Memory B cell (primary cell): ENCODE measurements at regions not wholly inside any gene's neighbourhood (a gene's known extent, or its start where the extent isn't known, plus 50 kb on each side); places are given as distances from the start of the nearest gene placed in this dataset.

Experiments
- ATAC-seq: fragments of 150-1000 bp; cut with Tn5 transposase; 2 replicates; pipeline ENCODE4 v1.10.0; 2021; ENCODE audit warnings: low read depth, mild to moderate bottlenecking, moderate library complexity
- DNase-seq, 2 donors: peaks; one replicate each; pipeline ENCODE4 v3.0.0; 2022; ENCODE audit warnings: low spot score in 2 of 2
- H3K27ac Mint-ChIP-seq: one replicate; pipeline ENCODE4 v1.8.0; 2022; ENCODE audit warnings: mild to moderate bottlenecking, moderate library complexity, mixed read lengths
- H3K27me3 Mint-ChIP-seq: one replicate; pipeline ENCODE4 v1.8.0; 2022; ENCODE audit warnings: mixed read lengths
- H3K36me3 Mint-ChIP-seq: one replicate; pipeline ENCODE4 v1.8.0; 2022; ENCODE audit warnings: mild to moderate bottlenecking, mixed read lengths
- H3K4me1 Mint-ChIP-seq: one replicate; pipeline ENCODE4 v1.8.0; 2022; ENCODE audit warnings: mixed read lengths
- H3K4me3 Mint-ChIP-seq: one replicate; pipeline ENCODE4 v1.8.0; 2022; ENCODE audit warnings: mild to moderate bottlenecking, moderate library complexity, mixed read lengths
- H3K9me3 Mint-ChIP-seq: one replicate; pipeline ENCODE4 v1.8.0; 2022; ENCODE audit warnings: mixed read lengths

DNA sequence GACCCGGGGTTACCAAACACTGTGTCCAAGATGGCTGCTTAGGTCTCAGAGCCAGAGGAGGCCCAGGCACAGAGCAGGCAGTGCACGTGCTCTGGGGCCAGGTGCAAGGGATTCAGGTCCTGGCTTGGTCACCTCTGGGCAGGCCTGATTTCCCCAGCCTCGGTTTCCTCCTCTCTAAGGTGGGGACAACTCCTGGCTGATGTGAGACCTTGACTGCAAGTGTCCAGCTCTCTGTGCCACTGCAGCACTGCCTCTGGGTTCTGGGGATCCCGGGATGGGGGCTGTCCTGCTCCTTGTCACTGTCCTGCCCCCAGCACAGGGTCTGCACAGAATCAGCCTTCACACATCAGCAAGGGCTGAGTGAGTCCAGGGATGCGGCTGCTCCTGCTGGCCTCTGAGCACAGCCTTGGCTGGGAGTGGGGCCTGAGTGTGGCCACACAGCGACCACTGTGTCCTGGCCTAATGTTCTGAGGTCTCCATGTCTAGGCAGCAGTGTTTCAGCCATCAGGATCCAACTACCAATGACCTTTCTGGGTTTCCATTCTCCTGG, 170.2 kb upstream of the HDAC4 start:
- peaks cover 2% of the 10 kb centered on the region for H3K27me3 Mint-ChIP-seq
- H3K27ac Mint-ChIP-seq = no peak overlapping the region
- no peaks in the 10 kb centered on the region for H3K36me3 Mint-ChIP-seq
- H3K4me1 Mint-ChIP-seq = no peaks in the 10 kb centered on the region
- no peak overlapping the region for H3K4me3 Mint-ChIP-seq
- ATAC-seq (no peak), DNase-seq (no peak)
- H3K9me3 Mint-ChIP-seq = no peaks in the 10 kb centered on the region

- H3K4me3 Mint-ChIP-seq = no peak overlapping the region
- no peak overlapping the region for H3K27ac Mint-ChIP-seq
Observed at GRCh38 chr2:239570216-239570925, 169.6 kb upstream of the HDAC4 start.

GRCh38 chr2:239569401-239570090, 168.7 kb upstream of the HDAC4 start:
- no peak for DNase-seq
- no peaks in the 10 kb centered on the region for H3K9me3 Mint-ChIP-seq
- no peaks in the 10 kb centered on the region for H3K4me1 Mint-ChIP-seq
- H3K36me3 Mint-ChIP-seq = no peaks in the 10 kb centered on the region
- no peak for ATAC-seq
- H3K27ac Mint-ChIP-seq = no peak overlapping the region
- H3K4me3 Mint-ChIP-seq = no peak overlapping the region
- H3K27me3 Mint-ChIP-seq = peaks cover 2% of the 10 kb centered on the region

More at GRCh38 chr2:239570216-239570925, 169.6 kb upstream of the HDAC4 start:
- no peaks in the 10 kb centered on the region for H3K36me3 Mint-ChIP-seq
- H3K27me3 Mint-ChIP-seq = peaks cover 2% of the 10 kb centered on the region
- H3K9me3 Mint-ChIP-seq = no peaks in the 10 kb centered on the region
- DNase-seq (no peak), ATAC-seq (no peak)
- no peaks in the 10 kb centered on the region for H3K4me1 Mint-ChIP-seq

DNA sequence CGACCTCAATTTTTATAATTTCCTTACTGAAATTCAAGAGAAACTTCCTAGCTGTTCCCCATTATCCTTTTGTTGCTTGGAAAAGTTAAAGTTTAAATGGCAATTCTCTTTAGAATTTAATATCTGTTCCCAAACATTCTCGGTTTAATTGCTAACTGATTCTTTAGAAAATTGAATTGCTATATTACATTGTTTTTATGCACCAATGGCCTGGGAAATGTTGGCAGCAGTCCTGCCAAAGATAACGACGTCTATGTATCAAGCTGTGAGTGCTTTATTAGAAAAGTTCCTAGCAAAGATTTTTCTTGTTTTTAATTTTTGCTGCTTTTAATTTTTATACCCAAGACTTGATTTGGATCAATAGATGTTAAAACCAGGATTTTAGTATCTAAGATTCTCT, 167.8 kb upstream of the HDAC4 start:
- Mint-ChIP-seq H3K27ac (no peak overlapping the region), H3K9me3 (no peaks in the 10 kb centered on the region), H3K4me3 (no peak overlapping the region), H3K27me3 (peaks cover 2% of the 10 kb centered on the region), H3K4me1 (no peaks in the 10 kb centered on the region), H3K36me3 (no peaks in the 10 kb centered on the region)
- no peak for ATAC-seq
- DNase-seq = no peak

DNA sequence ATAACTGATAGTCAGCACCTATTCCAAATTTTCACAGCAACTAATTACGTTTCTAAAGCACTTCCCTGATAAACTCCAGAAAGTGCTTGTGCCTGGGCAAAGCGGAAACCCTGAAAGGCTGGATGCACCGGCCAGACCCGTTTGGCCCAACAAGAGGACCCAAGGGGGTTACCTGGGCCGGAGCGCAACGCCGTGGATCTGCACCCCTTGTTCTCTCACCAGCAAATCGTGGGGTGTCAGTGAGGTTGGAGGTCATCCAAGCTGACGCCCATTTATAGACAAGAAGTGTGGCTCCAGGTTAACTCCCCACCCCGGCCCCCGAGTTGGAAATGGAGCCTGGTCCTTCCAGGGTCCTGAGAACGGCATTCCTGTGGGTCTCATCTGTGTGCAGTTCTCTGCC, 167.0 kb upstream of the HDAC4 start:
- H3K27me3 Mint-ChIP-seq = peaks cover 5% of the 10 kb centered on the region
- no peaks in the 10 kb centered on the region for H3K9me3 Mint-ChIP-seq
- no peaks in the 10 kb centered on the region for H3K4me1 Mint-ChIP-seq
- ATAC-seq (no peak), DNase-seq (no peak)
- no peaks in the 10 kb centered on the region for H3K36me3 Mint-ChIP-seq
- no peak overlapping the region for H3K27ac Mint-ChIP-seq
- no peak overlapping the region for H3K4me3 Mint-ChIP-seq

- no peaks in the 10 kb centered on the region for H3K4me1 Mint-ChIP-seq
- H3K4me3 Mint-ChIP-seq = no peak overlapping the region
- DNase-seq = no peak
- no peaks in the 10 kb centered on the region for H3K9me3 Mint-ChIP-seq
- ATAC-seq = no peak
- H3K27me3 Mint-ChIP-seq = peaks cover 3% of the 10 kb centered on the region
- H3K27ac Mint-ChIP-seq = no peak overlapping the region
- no peaks in the 10 kb centered on the region for H3K36me3 Mint-ChIP-seq
Observed at GRCh38 chr2:239566995-239567568, 166.3 kb upstream of the HDAC4 start.

- Mint-ChIP-seq H3K27me3 (peaks cover 3% of the 10 kb centered on the region), H3K9me3 (no peaks in the 10 kb centered on the region), H3K36me3 (no peaks in the 10 kb centered on the region), H3K4me3 (no peak overlapping the region), H3K27ac (no peak overlapping the region), H3K4me1 (no peaks in the 10 kb centered on the region)
- DNase-seq (no peak), ATAC-seq (no peak)
Observed at GRCh38 chr2:239566162-239566994, 165.6 kb upstream of the HDAC4 start.

DNA sequence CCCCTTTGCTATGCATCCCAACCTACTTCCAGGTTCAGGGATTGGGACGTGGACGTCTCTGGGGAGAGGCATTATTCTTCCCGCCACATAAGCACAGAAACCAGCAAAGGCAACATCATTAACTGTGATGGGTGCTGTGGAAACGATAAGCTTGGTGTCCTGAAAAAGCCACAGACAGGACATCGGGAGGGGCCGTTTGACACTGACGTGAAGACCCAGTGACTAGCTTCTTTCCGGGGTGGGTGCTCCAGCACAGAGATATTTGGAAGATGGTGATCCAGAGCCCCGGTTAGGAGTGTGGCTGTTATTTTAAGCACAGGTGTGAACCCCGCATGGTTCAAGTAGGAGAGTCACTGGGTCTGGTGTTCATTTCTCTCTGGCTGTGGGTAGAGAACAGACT, 163.8 kb upstream of the HDAC4 start:
- Mint-ChIP-seq H3K9me3 (no peaks in the 10 kb centered on the region), H3K4me1 (no peaks in the 10 kb centered on the region), H3K27me3 (peaks cover 6% of the 10 kb centered on the region), H3K36me3 (no peaks in the 10 kb centered on the region), H3K27ac (no peak overlapping the region), H3K4me3 (no peak overlapping the region)
- ATAC-seq (no peak), DNase-seq (no peak)

- H3K4me3 Mint-ChIP-seq = no peak overlapping the region
- DNase-seq = no peak
- no peaks in the 10 kb centered on the region for H3K9me3 Mint-ChIP-seq
- ATAC-seq = no peak
- no peaks in the 10 kb centered on the region for H3K4me1 Mint-ChIP-seq
- no peaks in the 10 kb centered on the region for H3K36me3 Mint-ChIP-seq
- no peak overlapping the region for H3K27ac Mint-ChIP-seq
- H3K27me3 Mint-ChIP-seq = peaks cover 9% of the 10 kb centered on the region
Observed at GRCh38 chr2:239563561-239563960, 162.7 kb upstream of the HDAC4 start.

- DNase-seq (no peak), ATAC-seq (no peak)
- no peak overlapping the region for H3K27ac Mint-ChIP-seq
- H3K4me3 Mint-ChIP-seq = no peak overlapping the region
- no peaks in the 10 kb centered on the region for H3K4me1 Mint-ChIP-seq
- no peaks in the 10 kb centered on the region for H3K9me3 Mint-ChIP-seq
- H3K36me3 Mint-ChIP-seq = no peaks in the 10 kb centered on the region
- peaks cover 9% of the 10 kb centered on the region for H3K27me3 Mint-ChIP-seq
Observed at GRCh38 chr2:239561446-239562001, 160.7 kb upstream of the HDAC4 start.

GRCh38 chr2:239559417-239560261, 158.8 kb upstream of the HDAC4 start:
- peaks cover 9% of the 10 kb centered on the region for H3K27me3 Mint-ChIP-seq
- no peak for ATAC-seq
- no peaks in the 10 kb centered on the region for H3K9me3 Mint-ChIP-seq
- H3K36me3 Mint-ChIP-seq = no peaks in the 10 kb centered on the region
- H3K27ac Mint-ChIP-seq = no peak overlapping the region
- H3K4me3 Mint-ChIP-seq = no peak overlapping the region
- H3K4me1 Mint-ChIP-seq = no peaks in the 10 kb centered on the region
- DNase-seq = no peak

GRCh38 chr2:239558661-239559060, 157.8 kb upstream of the HDAC4 start:
- Mint-ChIP-seq H3K36me3 (no peaks in the 10 kb centered on the region), H3K9me3 (no peaks in the 10 kb centered on the region), H3K4me3 (no peak overlapping the region), H3K27me3 (peaks cover 9% of the 10 kb centered on the region), H3K27ac (no peak overlapping the region), H3K4me1 (no peaks in the 10 kb centered on the region)
- no peak for ATAC-seq
- DNase-seq = no peak

DNA sequence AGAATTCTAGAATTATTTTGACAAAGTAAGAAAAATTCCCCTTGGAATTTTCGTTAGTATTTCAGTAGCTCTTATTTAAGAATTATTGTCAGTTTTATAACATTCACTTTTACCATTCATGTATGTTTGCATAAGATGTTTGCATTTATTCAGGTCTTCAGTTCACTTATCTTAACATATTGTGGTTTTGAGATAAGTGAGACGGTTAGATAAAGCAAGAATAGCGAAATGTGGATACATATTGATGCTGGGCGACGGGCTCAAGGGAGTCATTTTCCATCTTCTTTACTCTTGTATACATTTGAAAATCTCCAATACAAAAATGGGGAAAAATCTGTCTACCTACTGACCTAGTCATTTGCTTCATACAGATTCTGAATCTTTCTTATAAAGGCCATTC, 156.7 kb upstream of the HDAC4 start:
- H3K4me1 Mint-ChIP-seq = no peaks in the 10 kb centered on the region
- no peaks in the 10 kb centered on the region for H3K9me3 Mint-ChIP-seq
- H3K27me3 Mint-ChIP-seq = peaks cover 8% of the 10 kb centered on the region
- ATAC-seq (no peak), DNase-seq (no peak)
- no peak overlapping the region for H3K27ac Mint-ChIP-seq
- no peaks in the 10 kb centered on the region for H3K36me3 Mint-ChIP-seq
- no peak overlapping the region for H3K4me3 Mint-ChIP-seq
